ENCODE measurements at regions not wholly inside any gene's neighbourhood (a gene's known extent, or its start where the extent isn't known, plus 50 kb on each side); places are given as distances from the start of the nearest gene placed in this dataset.

GRCh38 chr7:30224511-30225062 lies 59.8 kb upstream of the ZNRF2 start:
- Histone ChIP-seq H3K27me3 (replicated peaks in 2 of 5; ENCODE audit: control insufficient read depth in 4 of 5, insufficient read depth in 5 of 5, low read length in 4 of 5) (peaks cover 0 to 4% (median 0%) of the 10 kb centered on the region in 5 experiments), H3K4me1 (ENCODE audit: control extremely low read depth in 1 of 4, control insufficient read depth in 4 of 4, insufficient read depth in 4 of 4, low read length in 3 of 4) (peaks cover 6 to 38% (median 23%) of the 10 kb centered on the region in 4 experiments), H3K36me3 (ENCODE audit: control insufficient read depth in 4 of 4, insufficient read depth in 4 of 4, low read length in 3 of 4) (peaks cover 0 to 7% (median 0%) of the 10 kb centered on the region in 4 experiments), H3K4me3 (ENCODE audit: control insufficient read depth in 1 of 7, extremely low read depth in 1 of 7, insufficient read depth in 4 of 7, low read depth in 2 of 7, low read length in 6 of 7) (no peak overlapping the region), H3K27ac (ENCODE audit: insufficient read depth in 1 of 2, low read depth in 1 of 2, low read length in 2 of 2, poor library complexity in 1 of 2, severe bottlenecking in 2 of 2) (no peak overlapping the region), H3K9me3 (ENCODE audit: control extremely low read depth in 1 of 5, control insufficient read depth in 4 of 5, insufficient read depth in 2 of 5, low read depth in 1 of 5, low read length in 4 of 5) (peaks cover 2 to 18% (median 6%) of the 10 kb centered on the region in 5 experiments)
- POLR2A ChIA-PET = no interaction called here
- WGBS (ENCODE audit: insufficient coverage) = 55% methylated on average over 2 of the region's 3 CpGs
- DNase-seq = peak in 2 of 3 donors; percentile 58 to 60
- CTCF ChIA-PET = interaction anchor here (1.4 to 1.6 kb wide), 3 partner anchors 9 to 48 kb away, joined by 3 read pairs; no protein-coding TSS in a partner anchor

DNA sequence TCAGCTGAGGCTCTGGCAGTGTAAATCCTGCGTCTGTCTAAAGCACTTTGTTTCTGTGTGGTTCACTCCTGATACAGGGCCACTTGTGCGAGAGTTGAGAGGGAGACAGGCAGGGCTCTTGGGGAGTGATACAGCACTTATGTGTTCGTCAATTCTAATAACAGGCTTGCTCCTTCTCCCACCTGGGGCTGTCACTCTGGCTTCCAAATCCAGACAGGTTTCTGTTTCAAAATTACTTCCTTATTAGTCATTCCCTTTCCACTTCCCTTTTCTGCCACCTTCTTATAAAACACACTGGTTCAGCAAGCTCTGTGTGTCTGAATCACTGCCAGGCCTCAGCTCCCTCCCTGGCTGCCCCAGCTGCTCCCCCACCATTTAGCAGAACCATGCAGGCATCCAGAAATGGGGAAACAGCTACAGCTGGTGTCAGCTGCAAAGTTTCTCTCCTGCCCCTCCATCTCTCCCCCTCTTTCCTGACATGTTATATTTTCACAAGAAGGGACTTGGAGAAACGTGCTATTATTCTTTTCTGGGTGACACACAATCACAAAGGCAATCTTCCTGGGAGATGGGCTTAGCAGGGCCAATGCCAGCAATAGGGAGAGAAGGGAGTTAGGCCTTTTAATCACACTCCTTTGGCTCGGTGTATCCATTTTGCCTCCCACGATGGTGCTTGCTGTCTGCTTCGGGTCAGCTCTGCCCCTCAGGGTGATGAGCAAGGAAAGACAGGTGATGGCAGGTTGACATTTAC lies 58.4 kb upstream of the ZNRF2 start:
- peak; percentile 92 to 99 (median 98) for DNase-seq
- H3K9me3 ChIP-seq (ENCODE audit: control extremely low read depth in 1 of 5, control insufficient read depth in 4 of 5, insufficient read depth in 2 of 5, low read depth in 1 of 5, low read length in 4 of 5) = peaks cover 0 to 9% (median 3%) of the 10 kb centered on the region in 5 experiments
- peaks cover 6 to 38% (median 23%) of the 10 kb centered on the region in 4 experiments for H3K4me1 ChIP-seq (ENCODE audit: control extremely low read depth in 1 of 4, control insufficient read depth in 4 of 4, insufficient read depth in 4 of 4, low read length in 3 of 4)
- ChIA-PET CTCF (interaction anchor here (0.8 to 2.0 kb wide), 3 partner anchors 13 to 47 kb away, joined by 3 to 5 read pairs (median 3); no protein-coding TSS in a partner anchor), POLR2A (no interaction called here)
- peaks cover 0 to 14% (median 0%) of the 10 kb centered on the region in 4 experiments for H3K36me3 ChIP-seq (ENCODE audit: control insufficient read depth in 4 of 4, insufficient read depth in 4 of 4, low read length in 3 of 4)
- H3K27me3 ChIP-seq (replicated peaks in 2 of 5; ENCODE audit: control insufficient read depth in 4 of 5, insufficient read depth in 5 of 5, low read length in 4 of 5) = peaks cover 0 to 4% (median 3%) of the 10 kb centered on the region in 5 experiments
- peak overlapping the region in 3 of 7 experiments; percentile 9 to 49 (median 27) for H3K4me3 ChIP-seq (ENCODE audit: control insufficient read depth in 1 of 7, extremely low read depth in 1 of 7, insufficient read depth in 4 of 7, low read depth in 2 of 7, low read length in 6 of 7)
- 13% methylated on average over 5 of the region's 7 CpGs for WGBS (ENCODE audit: insufficient coverage)
- no peak overlapping the region for H3K27ac ChIP-seq (ENCODE audit: insufficient read depth in 1 of 2, low read depth in 1 of 2, low read length in 2 of 2, poor library complexity in 1 of 2, severe bottlenecking in 2 of 2)

DNA sequence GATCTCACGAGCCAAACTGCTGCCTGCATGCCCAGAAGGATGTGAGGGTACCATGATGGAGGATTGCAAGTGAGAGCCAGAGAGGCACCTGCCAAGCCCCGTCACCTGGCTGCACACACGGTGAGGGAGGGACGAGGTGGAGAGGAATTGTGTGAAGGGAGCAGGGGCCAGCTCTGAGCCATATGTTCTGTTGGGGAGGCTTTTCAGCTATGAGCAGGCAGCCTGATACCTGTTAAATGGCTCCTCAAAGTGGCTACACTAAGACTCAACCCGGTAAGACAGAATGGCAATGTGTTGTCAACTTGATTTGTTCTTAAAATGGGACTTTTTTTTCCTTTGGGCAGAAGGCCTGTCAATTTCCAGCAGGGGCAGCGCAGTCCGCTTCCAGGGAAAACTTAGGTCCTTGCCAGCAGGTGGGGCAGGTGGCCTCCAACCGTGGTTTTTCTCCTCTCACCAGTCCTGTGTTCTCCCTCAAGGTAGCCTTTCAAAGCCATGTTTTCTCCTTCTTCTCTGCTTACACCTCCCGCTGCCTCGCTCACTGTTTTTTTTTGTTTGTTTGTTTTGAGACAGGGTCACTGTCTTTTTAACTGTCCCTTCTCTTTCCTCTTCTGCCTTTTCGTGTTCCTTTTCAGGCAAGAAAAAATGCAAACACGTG lies 57.7 kb upstream of the ZNRF2 start:
- ChIA-PET POLR2A (no interaction called here), CTCF (interaction anchor here (0.8 to 2.0 kb wide), 2 partner anchors 13 to 32 kb away, joined by 3 to 5 read pairs; no protein-coding TSS in a partner anchor)
- 87% methylated on average over 8 of the region's 12 CpGs for WGBS (ENCODE audit: insufficient coverage)
- peak in 1 of 3 donors; percentile 22 for DNase-seq
- Histone ChIP-seq H3K4me1 (ENCODE audit: control extremely low read depth in 1 of 4, control insufficient read depth in 4 of 4, insufficient read depth in 4 of 4, low read length in 3 of 4) (peaks cover 6 to 38% (median 23%) of the 10 kb centered on the region in 4 experiments), H3K9me3 (ENCODE audit: control extremely low read depth in 1 of 5, control insufficient read depth in 4 of 5, insufficient read depth in 2 of 5, low read depth in 1 of 5, low read length in 4 of 5) (peaks cover 0 to 9% (median 3%) of the 10 kb centered on the region in 5 experiments), H3K36me3 (ENCODE audit: control insufficient read depth in 4 of 4, insufficient read depth in 4 of 4, low read length in 3 of 4) (peaks cover 0 to 14% (median 0%) of the 10 kb centered on the region in 4 experiments), H3K27ac (ENCODE audit: insufficient read depth in 1 of 2, low read depth in 1 of 2, low read length in 2 of 2, poor library complexity in 1 of 2, severe bottlenecking in 2 of 2) (no peak overlapping the region), H3K27me3 (replicated peaks in 2 of 5; ENCODE audit: control insufficient read depth in 4 of 5, insufficient read depth in 5 of 5, low read length in 4 of 5) (peaks cover 0 to 4% (median 4%) of the 10 kb centered on the region in 5 experiments), H3K4me3 (ENCODE audit: control insufficient read depth in 1 of 7, extremely low read depth in 1 of 7, insufficient read depth in 4 of 7, low read depth in 2 of 7, low read length in 6 of 7) (no peak overlapping the region)

DNA sequence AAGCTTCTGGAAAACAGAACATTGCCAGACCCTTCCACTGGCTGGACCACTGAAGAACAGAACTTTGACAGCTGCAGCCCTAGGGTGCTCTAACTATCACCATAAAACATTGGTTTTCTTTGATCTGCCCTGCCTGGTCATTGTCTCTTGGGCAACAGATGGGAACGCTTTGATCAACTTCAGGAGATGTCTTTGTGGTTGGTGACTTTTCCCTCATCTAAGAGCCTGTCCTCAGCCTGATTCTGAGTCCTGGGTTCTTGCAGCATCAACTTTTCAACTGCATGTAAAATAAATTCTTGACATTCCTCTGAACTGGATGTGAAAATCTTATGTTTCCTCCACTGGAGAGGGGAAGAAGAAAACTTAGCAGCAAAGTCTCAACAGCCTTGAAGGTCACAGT lies 53.1 kb upstream of the ZNRF2 start:
- H3K27ac ChIP-seq (ENCODE audit: insufficient read depth in 1 of 2, low read depth in 1 of 2, low read length in 2 of 2, poor library complexity in 1 of 2, severe bottlenecking in 2 of 2) = no peak overlapping the region
- no peak for DNase-seq
- 100% methylated on average over 1 of the region's 1 CpG for WGBS (ENCODE audit: insufficient coverage)
- H3K27me3 ChIP-seq (replicated peaks in 2 of 5; ENCODE audit: control insufficient read depth in 4 of 5, insufficient read depth in 5 of 5, low read length in 4 of 5) = peaks cover 0 to 4% (median 2%) of the 10 kb centered on the region in 5 experiments
- peaks cover 0 to 8% (median 5%) of the 10 kb centered on the region in 4 experiments for H3K4me1 ChIP-seq (ENCODE audit: control extremely low read depth in 1 of 4, control insufficient read depth in 4 of 4, insufficient read depth in 4 of 4, low read length in 3 of 4)
- H3K9me3 ChIP-seq (ENCODE audit: control extremely low read depth in 1 of 5, control insufficient read depth in 4 of 5, insufficient read depth in 2 of 5, low read depth in 1 of 5, low read length in 4 of 5) = no peaks in the 10 kb centered on the region
- ChIA-PET POLR2A (interaction anchor here (0.6 kb wide), 1 partner anchor 207 kb away, joined by 3 read pairs; no protein-coding TSS in a partner anchor), CTCF (interaction anchor here (0.8 to 3.7 kb wide), 3 partner anchors 42 to 65 kb away, joined by 3 to 10 read pairs (median 3); no protein-coding TSS in a partner anchor)
- peaks cover 0 to 14% (median 0%) of the 10 kb centered on the region in 4 experiments for H3K36me3 ChIP-seq (ENCODE audit: control insufficient read depth in 4 of 4, insufficient read depth in 4 of 4, low read length in 3 of 4)
- no peak overlapping the region for H3K4me3 ChIP-seq (ENCODE audit: control insufficient read depth in 1 of 7, extremely low read depth in 1 of 7, insufficient read depth in 4 of 7, low read depth in 2 of 7, low read length in 6 of 7)

- Histone ChIP-seq H3K9me3 (ENCODE audit: control extremely low read depth in 1 of 5, control insufficient read depth in 4 of 5, insufficient read depth in 2 of 5, low read depth in 1 of 5, low read length in 4 of 5) (no peaks in the 10 kb centered on the region), H3K4me1 (ENCODE audit: control extremely low read depth in 1 of 4, control insufficient read depth in 4 of 4, insufficient read depth in 4 of 4, low read length in 3 of 4) (no peaks in the 10 kb centered on the region), H3K27me3 (replicated peaks in 2 of 5; ENCODE audit: control insufficient read depth in 4 of 5, insufficient read depth in 5 of 5, low read length in 4 of 5) (peaks cover 0 to 4% (median 2%) of the 10 kb centered on the region in 5 experiments), H3K36me3 (ENCODE audit: control insufficient read depth in 4 of 4, insufficient read depth in 4 of 4, low read length in 3 of 4) (peaks cover 0 to 14% (median 0%) of the 10 kb centered on the region in 4 experiments), H3K4me3 (ENCODE audit: control insufficient read depth in 1 of 7, extremely low read depth in 1 of 7, insufficient read depth in 4 of 7, low read depth in 2 of 7, low read length in 6 of 7) (no peak overlapping the region), H3K27ac (ENCODE audit: insufficient read depth in 1 of 2, low read depth in 1 of 2, low read length in 2 of 2, poor library complexity in 1 of 2, severe bottlenecking in 2 of 2) (no peak overlapping the region)
- DNase-seq = no peak
- CTCF ChIA-PET = interaction anchor here (1.0 kb wide), 1 partner anchor 44 kb away, joined by 3 read pairs; no protein-coding TSS in a partner anchor
- WGBS (ENCODE audit: insufficient coverage) = 96% methylated on average over 3 of the region's 4 CpGs
- POLR2A ChIA-PET = no interaction called here
These were observed 52.0 kb upstream of the ZNRF2 start for GRCh38 chr7:30232391-30232790.
